ENCODE measurements at regions not wholly inside any gene's neighbourhood (a gene's known extent, or its start where the extent isn't known, plus 50 kb on each side); places are given as distances from the start of the nearest gene placed in this dataset.

- no peaks in the 10 kb centered on the region for H4K20me1 ChIP-seq (ENCODE audit: control insufficient read depth, insufficient read depth, low read depth, low read length)
- no peaks in the 10 kb centered on the region for H3K79me2 ChIP-seq (ENCODE audit: control insufficient read depth, low read length)
- no peak for TF ChIP-seq CTCF (IDR thresholded peaks at IDR 0.05; ENCODE audit: low read depth, low read length, poor library complexity, severe bottlenecking)
- TF ChIP-seq EZH2phosphoT487 (IDR thresholded peaks at IDR 0.05; ENCODE audit: borderline replicate concordance, low read length) = no peak
- no peak overlapping the region for H3K4me3 ChIP-seq (ENCODE audit: low read length)
- H3K4me1 ChIP-seq (ENCODE audit: control insufficient read depth, low read length) = peaks cover 7% of the 10 kb centered on the region
- no peaks in the 10 kb centered on the region for H3K9me2 ChIP-seq (replicated peaks; ENCODE audit: control insufficient read depth, low read length)
- no peak overlapping the region for H3K4me2 ChIP-seq (ENCODE audit: low read length)
- H3K27ac ChIP-seq (ENCODE audit: low read depth, low read length) = no peak overlapping the region
- no peaks in the 10 kb centered on the region for H3K36me3 ChIP-seq (ENCODE audit: control insufficient read depth, low read length)
- no peaks in the 10 kb centered on the region for H3F3A ChIP-seq (ENCODE audit: control insufficient read depth, insufficient read depth)
- H3K9me3 ChIP-seq (ENCODE audit: control insufficient read depth, insufficient read depth, low read length) = no peaks in the 10 kb centered on the region
- no peaks in the 10 kb centered on the region for H3K27me3 ChIP-seq (ENCODE audit: control insufficient read depth, low read length)
Observed at GRCh38 chr5:6235726-6236125, 142.6 kb downstream of the MED10 start.

GRCh38 chr5:6228257-6229250, 149.8 kb downstream of the MED10 start:
- Histone ChIP-seq H3F3A (ENCODE audit: control insufficient read depth, insufficient read depth) (no peaks in the 10 kb centered on the region), H3K27me3 (ENCODE audit: control insufficient read depth, low read length) (no peaks in the 10 kb centered on the region), H4K20me1 (ENCODE audit: control insufficient read depth, insufficient read depth, low read depth, low read length) (no peaks in the 10 kb centered on the region), H3K4me2 (ENCODE audit: low read length) (peak overlapping the region; percentile 61), H3K79me2 (ENCODE audit: control insufficient read depth, low read length) (no peaks in the 10 kb centered on the region), H3K36me3 (ENCODE audit: control insufficient read depth, low read length) (no peaks in the 10 kb centered on the region), H3K4me1 (ENCODE audit: control insufficient read depth, low read length) (peaks cover 27% of the 10 kb centered on the region), H3K27ac (ENCODE audit: low read depth, low read length) (peak overlapping the region; percentile 47), H3K9me3 (ENCODE audit: control insufficient read depth, insufficient read depth, low read length) (no peaks in the 10 kb centered on the region), H3K4me3 (ENCODE audit: low read length) (peak overlapping the region; percentile 37), H3K9me2 (replicated peaks; ENCODE audit: control insufficient read depth, low read length) (no peaks in the 10 kb centered on the region)
- TF ChIP-seq EZH2phosphoT487 (IDR thresholded peaks at IDR 0.05; ENCODE audit: borderline replicate concordance, low read length) (no peak), CTCF (IDR thresholded peaks at IDR 0.05; ENCODE audit: low read depth, low read length, poor library complexity, severe bottlenecking) (no peak)

GRCh38 chr5:6225121-6225607, 153.2 kb downstream of the MED10 start:
- no peaks in the 10 kb centered on the region for H3F3A ChIP-seq (ENCODE audit: control insufficient read depth, insufficient read depth)
- no peaks in the 10 kb centered on the region for H3K36me3 ChIP-seq (ENCODE audit: control insufficient read depth, low read length)
- no peaks in the 10 kb centered on the region for H4K20me1 ChIP-seq (ENCODE audit: control insufficient read depth, insufficient read depth, low read depth, low read length)
- no peak overlapping the region for H3K4me3 ChIP-seq (ENCODE audit: low read length)
- peaks cover 27% of the 10 kb centered on the region for H3K4me1 ChIP-seq (ENCODE audit: control insufficient read depth, low read length)
- no peaks in the 10 kb centered on the region for H3K27me3 ChIP-seq (ENCODE audit: control insufficient read depth, low read length)
- no peak overlapping the region for H3K27ac ChIP-seq (ENCODE audit: low read depth, low read length)
- H3K9me2 ChIP-seq (replicated peaks; ENCODE audit: control insufficient read depth, low read length) = no peaks in the 10 kb centered on the region
- no peaks in the 10 kb centered on the region for H3K79me2 ChIP-seq (ENCODE audit: control insufficient read depth, low read length)
- H3K4me2 ChIP-seq (ENCODE audit: low read length) = no peak overlapping the region
- TF ChIP-seq EZH2phosphoT487 (IDR thresholded peaks at IDR 0.05; ENCODE audit: borderline replicate concordance, low read length) = no peak
- TF ChIP-seq CTCF (IDR thresholded peaks at IDR 0.05; ENCODE audit: low read depth, low read length, poor library complexity, severe bottlenecking) = no peak
- no peaks in the 10 kb centered on the region for H3K9me3 ChIP-seq (ENCODE audit: control insufficient read depth, insufficient read depth, low read length)

All from DOHH2 (cell line).